Right lobe of liver (tissue), 6 donors: ENCODE measurements at regions not wholly inside any gene's neighbourhood (a gene's known extent, or its start where the extent isn't known, plus 50 kb on each side); places are given as distances from the start of the nearest gene placed in this dataset.

Source experiments
- ATAC-seq, 4 donors: fragments of 200-7000 bp; cut with Tn5 transposase; one replicate each; pipeline ENCODE4 v1.9.1; 2020; ENCODE audit warnings: mild to moderate bottlenecking in 4 of 4, moderate library complexity in 4 of 4
- DNase-seq, 3 donors: peaks; one replicate each; pipeline ENCODE4 v3.0.0-alpha.2; 2020
- H3K27ac ChIP-seq, 3 donors: fragments of 200-600 bp; one replicate each; pipeline ENCODE4 v1.8.0; 2022
- H3K27me3 ChIP-seq, 2 donors: fragments of 200-600 bp; one replicate each; pipeline ENCODE4 v1.8.0; 2022
- H3K36me3 ChIP-seq, 4 donors: fragments of 200-600 bp; sonication (generic) in 1 of 4; one replicate each; pipeline versions ENCODE4 v1.5.1 to v1.8.0; 2017 to 2022; ENCODE audit warnings: control low read depth in 1 of 4
- H3K4me1 ChIP-seq, 4 donors: fragments of 200-600 bp; sonication (generic) in 1 of 4; one replicate each; pipeline versions ENCODE4 v1.5.1 to v1.8.0; 2017 to 2022; ENCODE audit warnings: control low read depth in 1 of 4
- H3K4me3 ChIP-seq, 3 donors: fragments of 200-600 bp; one replicate each; pipeline ENCODE4 v1.8.0; 2022
- H3K9me3 ChIP-seq, 4 donors: fragments of 200-600 bp; sonication (generic) in 1 of 4; one replicate each; pipeline versions ENCODE4 v1.5.1 to v1.8.0; 2017 to 2022; ENCODE audit warnings: control low read depth in 1 of 4
- CTCF ChIP-seq, 4 donors: fragments of 200-600 bp in 3 of 4; fragments of 450-650 bp in 1 of 4; IDR thresholded peaks; one replicate each; pipeline versions ENCODE4 v1.5.1 to v1.8.0; 2016 to 2022; ENCODE audit warnings: antibody characterized with exemption in 4 of 4, mild to moderate bottlenecking in 2 of 4
- POLR2A ChIP-seq: fragments of 450-650 bp; IDR thresholded peaks from one replicate; pipeline ENCODE4 v1.6.1; 2017; ENCODE audit warnings: antibody characterized with exemption, mild to moderate bottlenecking
- WGBS: methylation state at CpG from one replicate; pipeline ENCODE4 v1.1.6; 2018; ENCODE audit warnings: low coverage, low lambda C conversion rate; ENCODE audit not compliant: insufficient coverage; ENCODE audit errors: missing lambda C conversion rate; 5-methylcytosine and 5-hydroxymethylcytosine counted together
- intact Hi-C, 2 donors: fragments of 100-400 bp; cut with DNase I; formaldehyde crosslinking; loops; one replicate each; pipeline versions ENCODE4 v1.11.2 to v1.14.1; 2022
- donor health status: DM: no; HTN: yes; CAD: no.
- donor health status: DM: no; HTN: no; CAD: no.
- donor health status: DM: no; HTN: no; CAD: no.
- donor health status: DM: no; HTN: yes; CAD: no.
- donor health status: DM: no; HTN: yes; CAD: no.

- no peak for DNase-seq
- Histone ChIP-seq H3K27me3 (no peaks in the 10 kb centered on the region), H3K27ac (no peak overlapping the region), H3K36me3 (no peaks in the 10 kb centered on the region), H3K4me3 (no peak overlapping the region), H3K9me3 (no peaks in the 10 kb centered on the region), H3K4me1 (no peaks in the 10 kb centered on the region)
- TF ChIP-seq POLR2A (no peak), CTCF (IDR thresholded peaks at IDR 0.05) (no peak)
- intact Hi-C loops: no loop called here
- no peak for ATAC-seq
Observed at GRCh38 chr9:11551106-11551505, 938.3 kb upstream of the PTPRD start.

DNA sequence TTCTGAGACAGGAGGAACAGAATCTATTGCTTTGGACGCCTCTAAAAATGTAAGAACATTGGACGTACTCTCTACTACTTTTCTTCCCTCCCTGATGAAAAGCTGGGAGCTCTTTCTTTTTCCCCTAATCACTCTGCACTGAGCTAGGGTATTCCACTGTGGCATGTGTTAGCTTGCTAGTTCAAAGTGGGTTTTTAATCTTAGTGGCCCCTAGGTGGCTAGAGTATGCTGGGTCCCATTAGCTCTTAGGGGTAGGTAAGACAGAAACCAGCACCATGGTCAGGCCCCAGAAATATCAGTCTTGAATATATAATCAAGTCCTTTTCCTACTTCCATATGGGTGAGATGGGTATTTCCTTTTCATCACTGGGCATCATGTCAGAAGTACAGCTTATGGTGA, 945.2 kb upstream of the PTPRD start:
- no peaks in the 10 kb centered on the region for H3K9me3 ChIP-seq
- H3K36me3 ChIP-seq: no peaks in the 10 kb centered on the region
- H3K4me1 ChIP-seq: no peaks in the 10 kb centered on the region
- intact Hi-C loops: no loop called here
- no peaks in the 10 kb centered on the region for H3K27me3 ChIP-seq
- TF ChIP-seq CTCF (IDR thresholded peaks at IDR 0.05) (no peak), POLR2A (no peak)
- ATAC-seq: no peak
- H3K4me3 ChIP-seq: no peak overlapping the region
- no peak overlapping the region for H3K27ac ChIP-seq
- WGBS: 35% methylated on average over 2 of the region's 2 CpGs
- DNase-seq: no peak

DNA sequence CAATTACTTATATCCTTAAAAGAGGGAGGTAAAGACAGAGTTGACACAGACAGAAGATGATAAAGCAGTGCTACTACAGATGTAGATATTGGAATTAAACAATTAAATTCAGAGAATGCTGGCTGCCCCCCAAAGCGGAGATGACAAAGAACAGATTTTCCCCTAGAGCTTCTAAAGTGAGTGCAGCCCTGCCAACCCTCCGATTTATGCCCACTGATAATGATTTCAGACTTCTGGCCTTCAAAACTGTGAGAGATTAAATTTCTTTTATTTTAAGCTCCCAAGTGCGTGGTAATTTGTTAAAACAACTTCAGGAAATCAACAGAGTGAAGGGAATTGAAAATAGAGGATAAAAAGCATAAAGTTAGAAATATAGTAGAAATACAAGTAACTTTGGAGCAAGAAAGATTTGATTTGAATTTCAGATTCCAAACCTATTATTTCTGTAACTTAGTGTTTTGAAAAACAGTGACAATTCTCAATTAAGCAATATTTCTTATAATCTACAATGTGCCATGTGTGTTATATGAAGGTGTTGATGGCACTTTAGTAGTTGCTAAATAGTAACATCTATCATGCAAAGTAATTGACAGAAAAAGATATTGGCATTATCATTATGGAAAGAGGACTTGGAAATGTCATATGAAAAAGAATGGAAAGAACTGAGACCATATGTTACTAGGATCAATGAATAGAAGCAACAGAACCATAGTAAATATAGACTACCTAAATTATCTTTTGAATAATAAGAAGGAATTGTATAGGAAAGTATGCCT, 946.4 kb upstream of the PTPRD start:
- no peaks in the 10 kb centered on the region for H3K36me3 ChIP-seq
- intact Hi-C loops: no loop called here
- no peaks in the 10 kb centered on the region for H3K9me3 ChIP-seq
- no peak for ATAC-seq
- H3K27ac ChIP-seq: no peak overlapping the region
- H3K4me3 ChIP-seq: no peak overlapping the region
- no peak for TF ChIP-seq POLR2A
- TF ChIP-seq CTCF (IDR thresholded peaks at IDR 0.05): no peak
- H3K4me1 ChIP-seq: no peaks in the 10 kb centered on the region
- DNase-seq: no peak
- H3K27me3 ChIP-seq: no peaks in the 10 kb centered on the region
- 28% methylated on average over 3 of the region's 3 CpGs for WGBS

- 24% methylated on average over 2 of the region's 2 CpGs for WGBS
- no peaks in the 10 kb centered on the region for H3K36me3 ChIP-seq
- no peak for TF ChIP-seq POLR2A
- H3K4me3 ChIP-seq: no peak overlapping the region
- intact Hi-C loops: no loop called here
- no peak overlapping the region for H3K27ac ChIP-seq
- no peaks in the 10 kb centered on the region for H3K4me1 ChIP-seq
- H3K9me3 ChIP-seq: no peaks in the 10 kb centered on the region
- no peaks in the 10 kb centered on the region for H3K27me3 ChIP-seq
- DNase-seq (no peak), ATAC-seq (no peak)
Observed at GRCh38 chr9:11577522-11577921, 964.7 kb upstream of the PTPRD start.

GRCh38 chr9:11595756-11596155, 983.0 kb upstream of the PTPRD start:
- no peaks in the 10 kb centered on the region for H3K9me3 ChIP-seq
- intact Hi-C loops: no loop called here
- no peak for ATAC-seq
- DNase-seq: no peak
- H3K36me3 ChIP-seq: no peaks in the 10 kb centered on the region
- H3K4me1 ChIP-seq: no peaks in the 10 kb centered on the region
- no peak overlapping the region for H3K27ac ChIP-seq
- no peak overlapping the region for H3K4me3 ChIP-seq
- TF ChIP-seq POLR2A (no peak), CTCF (IDR thresholded peaks at IDR 0.05) (no peak)
- H3K27me3 ChIP-seq: no peaks in the 10 kb centered on the region
